Spleen (tissue), 7 donors: ENCODE measurements at regions not wholly inside any gene's neighbourhood (a gene's known extent, or its start where the extent isn't known, plus 50 kb on each side); places are given as distances from the start of the nearest gene placed in this dataset.

Source experiments
- CTCF ChIP-seq, 11 experiments: fragments of 200-600 bp in 7 of 11; fragments of 450-650 bp in 4 of 11; sonication (generic) in 4 of 11; IDR thresholded peaks in 8 of 11; conservative IDR thresholded peaks in 3 of 11; 1 replicate in 7 of 11; 2 replicates in 4 of 11; pipeline versions ENCODE4 v1.4.0 to v1.8.0; 2016 to 2021; ENCODE audit warnings: antibody characterized with exemption in 11 of 11, inconsistent platforms in 4 of 11, mild to moderate bottlenecking in 1 of 11
- POLR2A ChIP-seq, 3 donors: fragments of 450-650 bp; IDR thresholded peaks; one replicate each; pipeline ENCODE4 v1.5.1; 2017; ENCODE audit warnings: antibody characterized with exemption in 3 of 3, mild to moderate bottlenecking in 1 of 3
- POLR2AphosphoS5 ChIP-seq, 3 donors: sonication (generic); formaldehyde crosslinking; IDR thresholded peaks; one replicate each; pipeline ENCODE4 v1.5.1; 2017; ENCODE audit warnings: antibody characterized with exemption in 3 of 3
- donor health status: DM: no; HTN: no; CAD: no; lungs with moderate emphysema.
- donor health status: DM: no; HTN: no; CAD: no.
- donor health status: DM: no; HTN: no; CAD: no.

- no peak for TF ChIP-seq POLR2A (IDR thresholded peaks at IDR 0.05)
- TF ChIP-seq CTCF (IDR thresholded peaks at IDR 0.05 in 8 of 11, conservative IDR thresholded peaks at IDR 0.05 in 3 of 11): no peak
- no peak for TF ChIP-seq POLR2AphosphoS5 (IDR thresholded peaks at IDR 0.05)
These were observed 320.7 kb upstream of the PCDH7 start for GRCh38 chr4:30399476-30399875.
